Lower leg skin (tissue), 3 donors: ENCODE measurements at regions not wholly inside any gene's neighbourhood (a gene's known extent, or its start where the extent isn't known, plus 50 kb on each side); places are given as distances from the start of the nearest gene placed in this dataset.

Experiments
- POLR2A ChIP-seq, 2 donors: fragments of 450-650 bp; IDR thresholded peaks; one replicate each; pipeline ENCODE4 v1.6.1; 2016 to 2017; ENCODE audit warnings: antibody characterized with exemption in 2 of 2, mild to moderate bottlenecking in 1 of 2, moderate library complexity in 1 of 2
- TF ChIP-seq, protein P1 (sequence below), 3 donors: fragments of 450-650 bp; IDR thresholded peaks; one replicate each; pipeline ENCODE4 v1.5.1; 2016; ENCODE audit warnings: antibody characterized with exemption in 3 of 3, mild to moderate bottlenecking in 3 of 3, moderate library complexity in 2 of 3

DNA sequence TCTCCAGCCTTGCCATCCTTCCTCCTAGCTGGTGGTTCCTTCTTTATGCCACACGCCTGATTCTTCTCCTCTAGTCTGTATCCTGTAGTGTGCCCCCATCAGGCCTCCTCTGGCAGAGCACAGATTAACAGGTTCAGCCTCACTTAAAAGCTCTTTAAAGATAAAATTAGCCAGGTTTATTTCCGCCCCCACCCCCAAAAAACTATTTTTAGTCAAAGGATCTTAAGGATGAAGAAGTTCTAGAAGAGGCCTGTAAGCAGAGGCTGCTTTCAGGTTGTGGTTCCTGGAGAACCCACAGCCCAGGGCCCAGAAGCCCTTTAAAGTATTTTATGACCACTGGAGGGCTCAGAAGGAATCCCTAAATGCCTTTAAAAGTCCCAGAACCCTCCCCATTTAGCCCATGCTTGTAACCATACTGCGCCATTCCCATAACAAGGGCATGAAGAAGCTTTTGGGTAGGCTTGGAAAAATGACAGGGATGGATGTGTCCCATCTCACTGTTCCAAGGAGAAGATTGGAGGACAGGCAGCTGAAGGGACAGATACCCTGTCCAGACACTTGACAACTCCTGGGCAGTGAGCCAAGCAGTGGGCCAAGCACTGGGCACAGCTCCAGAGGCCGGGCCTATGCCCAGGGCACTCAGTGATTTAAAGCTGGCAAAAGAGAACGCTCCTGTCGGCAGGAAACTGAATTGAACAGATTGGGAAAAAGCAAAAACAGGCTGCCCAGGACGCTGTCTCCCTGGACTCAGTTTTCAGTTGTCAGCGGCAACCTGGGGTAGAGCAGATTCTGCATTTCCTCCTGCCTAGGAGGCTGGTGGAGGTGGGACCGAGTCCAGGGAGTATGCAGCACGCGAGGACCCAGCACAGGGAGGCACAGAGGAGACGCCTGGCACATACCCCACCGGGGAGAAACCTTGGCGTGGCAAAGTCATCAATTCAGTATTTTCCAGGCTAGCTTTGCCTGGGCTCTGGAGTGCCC lies 106.3 kb upstream of the SSBP2 start:
- TF ChIP-seq POLR2A (IDR thresholded peaks at IDR 0.05) = no peak
- TF ChIP-seq, protein P1, sequence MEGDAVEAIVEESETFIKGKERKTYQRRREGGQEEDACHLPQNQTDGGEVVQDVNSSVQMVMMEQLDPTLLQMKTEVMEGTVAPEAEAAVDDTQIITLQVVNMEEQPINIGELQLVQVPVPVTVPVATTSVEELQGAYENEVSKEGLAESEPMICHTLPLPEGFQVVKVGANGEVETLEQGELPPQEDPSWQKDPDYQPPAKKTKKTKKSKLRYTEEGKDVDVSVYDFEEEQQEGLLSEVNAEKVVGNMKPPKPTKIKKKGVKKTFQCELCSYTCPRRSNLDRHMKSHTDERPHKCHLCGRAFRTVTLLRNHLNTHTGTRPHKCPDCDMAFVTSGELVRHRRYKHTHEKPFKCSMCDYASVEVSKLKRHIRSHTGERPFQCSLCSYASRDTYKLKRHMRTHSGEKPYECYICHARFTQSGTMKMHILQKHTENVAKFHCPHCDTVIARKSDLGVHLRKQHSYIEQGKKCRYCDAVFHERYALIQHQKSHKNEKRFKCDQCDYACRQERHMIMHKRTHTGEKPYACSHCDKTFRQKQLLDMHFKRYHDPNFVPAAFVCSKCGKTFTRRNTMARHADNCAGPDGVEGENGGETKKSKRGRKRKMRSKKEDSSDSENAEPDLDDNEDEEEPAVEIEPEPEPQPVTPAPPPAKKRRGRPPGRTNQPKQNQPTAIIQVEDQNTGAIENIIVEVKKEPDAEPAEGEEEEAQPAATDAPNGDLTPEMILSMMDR (IDR thresholded peaks at IDR 0.05) = no peak
